Keratinocyte (primary cell): ENCODE measurements at regions not wholly inside any gene's neighbourhood (a gene's known extent, or its start where the extent isn't known, plus 50 kb on each side); places are given as distances from the start of the nearest gene placed in this dataset.

ENCODE experiments used
- DNase-seq: peaks from one replicate; pipeline ENCODE4 v3.0.0-alpha.2; 2011; ENCODE audit warnings: low read depth, missing footprints, low spot score
- FAIRE-seq: peaks from 2 replicates; lab custom pipeline; 2011; peaks lifted over from hg19 to GRCh38; lab: Jason Lieb, UNC
- H2AFZ ChIP-seq: 2 replicates; pipeline ENCODE4 v1.6.0; 2012; ENCODE audit warnings: low read length, control low read depth, inconsistent platforms; ENCODE audit not compliant: control insufficient read depth
- H3K27ac ChIP-seq: 2 replicates; pipeline ENCODE4 v1.5.1; 2011; ENCODE audit warnings: low read length; ENCODE audit not compliant: control insufficient read depth, insufficient read depth
- H3K27me3 ChIP-seq: 3 replicates; pipeline ENCODE4 v1.6.0; 2011; ENCODE audit warnings: low read length; ENCODE audit not compliant: control insufficient read depth, insufficient read depth; ENCODE audit errors: extremely low read depth
- H3K36me3 ChIP-seq, 2 experiments: 2 replicates in 1 of 2; 3 replicates in 1 of 2; pipeline ENCODE4 v1.5.1; 2011; ENCODE audit warnings: low read length in 2 of 2, mild to moderate bottlenecking in 1 of 2; ENCODE audit not compliant: control insufficient read depth in 2 of 2, insufficient read depth in 2 of 2; ENCODE audit errors: extremely low read depth in 1 of 2
- H3K4me1 ChIP-seq: 3 replicates; pipeline ENCODE4 v1.5.1; 2011; ENCODE audit warnings: low read length; ENCODE audit not compliant: control insufficient read depth, insufficient read depth; ENCODE audit errors: extremely low read depth
- H3K4me2 ChIP-seq: 3 replicates; pipeline ENCODE4 v1.6.0; 2011; ENCODE audit warnings: low read depth, low read length; ENCODE audit not compliant: control insufficient read depth, insufficient read depth; ENCODE audit errors: extremely low read depth
- H3K4me3 ChIP-seq, 3 experiments: fragments of 200-600 bp in 1 of 3; sonication (generic) in 1 of 3; 2 replicates in 2 of 3; 3 replicates in 1 of 3; pipeline ENCODE4 v1.5.1; 2011 to 2016; ENCODE audit warnings: low read length in 3 of 3, mild to moderate bottlenecking in 3 of 3, control low read depth in 2 of 3, inconsistent platforms in 1 of 3, low read depth in 1 of 3, mixed read lengths in 1 of 3, mixed run types in 1 of 3, moderate library complexity in 1 of 3; ENCODE audit not compliant: control insufficient read depth in 2 of 3, insufficient read depth in 2 of 3; ENCODE audit errors: extremely low read depth in 1 of 3
- H3K79me2 ChIP-seq: 2 replicates; pipeline ENCODE4 v1.6.0; 2012; ENCODE audit warnings: low read length; ENCODE audit not compliant: control insufficient read depth, insufficient read depth
- H3K9ac ChIP-seq: 3 replicates; pipeline ENCODE4 v1.6.0; 2011; ENCODE audit warnings: low read length; ENCODE audit not compliant: control insufficient read depth, insufficient read depth; ENCODE audit errors: extremely low read depth
- H3K9me1 ChIP-seq: 3 replicates; pipeline ENCODE4 v1.6.0; 2011; ENCODE audit warnings: low read length; ENCODE audit not compliant: control insufficient read depth, insufficient read depth; ENCODE audit errors: extremely low read depth
- H3K9me3 ChIP-seq: 2 replicates; pipeline ENCODE4 v1.5.1; 2012; ENCODE audit warnings: low read depth, low read length; ENCODE audit not compliant: control insufficient read depth
- H4K20me1 ChIP-seq: 3 replicates; pipeline ENCODE4 v1.6.0; 2011; ENCODE audit warnings: low read length; ENCODE audit not compliant: control insufficient read depth, insufficient read depth; ENCODE audit errors: extremely low read depth
- EZH2 ChIP-seq: IDR thresholded peaks from one replicate; pipeline ENCODE4 v1.6.1; 2012; ENCODE audit warnings: inconsistent platforms, mild to moderate bottlenecking, low read length, moderate library complexity
- dilution Hi-C: fragments of 300-500 bp; cut with MboI; formaldehyde crosslinking; loops from one replicate; pipeline ENCODE4 v1.7.0; 2020; ENCODE audit warnings: low sequenced_read_pairs; ENCODE audit not compliant: extremely low pct_ligation_motif_present
- TF ChIP-seq, protein P1 (sequence below), 3 experiments: IDR thresholded peaks in 1 of 3; conservative IDR thresholded peaks in 1 of 3; optimal IDR thresholded peaks in 1 of 3; 2 replicates in 2 of 3; 3 replicates in 1 of 3; pipeline versions ENCODE3 to v1.5.1; 2011; ENCODE audit warnings: low read length in 3 of 3, mild to moderate bottlenecking in 3 of 3, moderate library complexity in 2 of 3, control low read depth in 1 of 3, inconsistent platforms in 1 of 3; ENCODE audit not compliant: insufficient read depth in 2 of 3; ENCODE audit errors: extremely low read depth in 1 of 3

DNA sequence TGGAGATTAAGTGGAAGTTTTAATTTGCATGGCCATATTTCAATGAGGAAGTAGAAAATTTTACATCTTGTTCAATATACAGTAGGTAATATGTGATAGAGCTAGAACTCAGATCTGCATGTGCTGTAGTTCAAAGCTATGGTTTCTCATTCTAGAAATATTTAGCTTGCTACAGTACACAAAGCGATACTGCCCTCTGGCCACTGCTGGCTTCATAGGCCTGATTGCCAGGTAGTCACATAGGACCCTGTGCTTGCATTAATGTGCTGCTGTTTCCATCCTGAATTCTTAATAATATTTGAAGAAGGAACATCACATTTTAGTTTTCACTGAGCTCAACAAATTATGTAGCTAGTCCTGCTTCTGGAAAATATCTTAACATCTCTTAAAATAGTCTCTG lies 87.0 kb downstream of the PLSCR2 start:
- dilution Hi-C loops = no loop called here
- no peak for TF ChIP-seq EZH2
- TF ChIP-seq, protein P1, sequence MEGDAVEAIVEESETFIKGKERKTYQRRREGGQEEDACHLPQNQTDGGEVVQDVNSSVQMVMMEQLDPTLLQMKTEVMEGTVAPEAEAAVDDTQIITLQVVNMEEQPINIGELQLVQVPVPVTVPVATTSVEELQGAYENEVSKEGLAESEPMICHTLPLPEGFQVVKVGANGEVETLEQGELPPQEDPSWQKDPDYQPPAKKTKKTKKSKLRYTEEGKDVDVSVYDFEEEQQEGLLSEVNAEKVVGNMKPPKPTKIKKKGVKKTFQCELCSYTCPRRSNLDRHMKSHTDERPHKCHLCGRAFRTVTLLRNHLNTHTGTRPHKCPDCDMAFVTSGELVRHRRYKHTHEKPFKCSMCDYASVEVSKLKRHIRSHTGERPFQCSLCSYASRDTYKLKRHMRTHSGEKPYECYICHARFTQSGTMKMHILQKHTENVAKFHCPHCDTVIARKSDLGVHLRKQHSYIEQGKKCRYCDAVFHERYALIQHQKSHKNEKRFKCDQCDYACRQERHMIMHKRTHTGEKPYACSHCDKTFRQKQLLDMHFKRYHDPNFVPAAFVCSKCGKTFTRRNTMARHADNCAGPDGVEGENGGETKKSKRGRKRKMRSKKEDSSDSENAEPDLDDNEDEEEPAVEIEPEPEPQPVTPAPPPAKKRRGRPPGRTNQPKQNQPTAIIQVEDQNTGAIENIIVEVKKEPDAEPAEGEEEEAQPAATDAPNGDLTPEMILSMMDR (optimal IDR thresholded peaks at IDR 0.05 in 1 of 3, IDR thresholded peaks at IDR 0.05 in 1 of 3, conservative IDR thresholded peaks at IDR 0.05 in 1 of 3; ENCODE audit: extremely low read depth in 1 of 3, insufficient read depth in 2 of 3, low read length in 3 of 3) = peak in 1 of 3 experiments; percentile 45
- Histone ChIP-seq H3K9me3 (no peaks in the 10 kb centered on the region), H3K9me1 (no peaks in the 10 kb centered on the region), H3K27ac (no peak overlapping the region), H3K79me2 (no peaks in the 10 kb centered on the region), H3K27me3 (no peaks in the 10 kb centered on the region), H3K9ac (no peak overlapping the region), H2AFZ (no peak overlapping the region), H3K4me2 (no peak overlapping the region), H3K36me3 (no peaks in the 10 kb centered on the region), H4K20me1 (no peaks in the 10 kb centered on the region), H3K4me3 (no peak overlapping the region), H3K4me1 (no peaks in the 10 kb centered on the region)
- DNase-seq (no peak), FAIRE-seq (no peak)

DNA sequence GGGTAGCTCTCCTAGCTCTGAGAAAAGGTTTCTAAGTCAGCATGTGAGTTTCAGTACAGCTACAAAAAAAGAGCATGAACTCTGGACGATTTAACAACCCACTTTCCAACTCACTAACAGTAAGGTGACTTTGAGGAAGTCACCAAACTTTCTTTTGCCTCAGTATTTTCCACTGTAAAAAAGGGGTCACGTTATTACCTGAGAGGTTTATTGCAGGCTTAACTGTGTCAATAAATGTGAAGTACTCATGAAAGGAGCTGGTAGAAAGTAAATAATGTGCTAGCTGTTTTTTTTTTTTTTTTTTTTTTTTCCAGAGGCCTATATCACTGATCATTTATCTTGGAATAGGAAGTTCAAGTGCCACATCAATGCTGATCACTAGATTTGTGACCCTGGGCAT lies 89.3 kb downstream of the PLSCR2 start:
- FAIRE-seq = no peak

More for the DNA sequence above, 89.3 kb downstream of the PLSCR2 start:
- Histone ChIP-seq H3K36me3 (no peaks in the 10 kb centered on the region), H2AFZ (no peak overlapping the region), H3K4me3 (no peak overlapping the region), H3K27ac (no peak overlapping the region), H3K9me1 (no peaks in the 10 kb centered on the region), H3K79me2 (no peaks in the 10 kb centered on the region), H4K20me1 (no peaks in the 10 kb centered on the region), H3K4me1 (no peaks in the 10 kb centered on the region), H3K27me3 (no peaks in the 10 kb centered on the region), H3K9me3 (no peaks in the 10 kb centered on the region), H3K9ac (no peak overlapping the region), H3K4me2 (no peak overlapping the region)
- TF ChIP-seq, protein P1 (optimal IDR thresholded peaks at IDR 0.05 in 1 of 3, IDR thresholded peaks at IDR 0.05 in 1 of 3, conservative IDR thresholded peaks at IDR 0.05 in 1 of 3; ENCODE audit: extremely low read depth in 1 of 3, insufficient read depth in 2 of 3, low read length in 3 of 3) = no peak
- no peak for TF ChIP-seq EZH2
- dilution Hi-C loops = no loop called here
- DNase-seq = no peak
